ENCODE measurements at regions not wholly inside any gene's neighbourhood (a gene's known extent, or its start where the extent isn't known, plus 50 kb on each side); places are given as distances from the start of the nearest gene placed in this dataset.
"Not testable (repeated sequence)": the region's sequence is repeated elsewhere in the genome, so short reads cannot be mapped to it uniquely, and the experiment has no call there.

- no peak for DNase-seq (ENCODE audit: low spot score)
Observed at GRCh38 chr15:93362203-93362602, 273.2 kb upstream of the RGMA start.

- no peak for DNase-seq (ENCODE audit: low spot score)
Observed at GRCh38 chr15:93361703-93362102, 272.7 kb upstream of the RGMA start.

GRCh38 chr15:93360976-93361375, 272.0 kb upstream of the RGMA start:
- no peak for DNase-seq (ENCODE audit: low spot score)

- DNase-seq (ENCODE audit: low spot score) = no peak
Observed at GRCh38 chr15:93360318-93360717, 271.3 kb upstream of the RGMA start.

GRCh38 chr15:93359425-93360131, 270.6 kb upstream of the RGMA start:
- DNase-seq (ENCODE audit: low spot score) = no peak

- DNase-seq (ENCODE audit: low spot score) = no peak
Observed at GRCh38 chr15:93359060-93359408, 270.0 kb upstream of the RGMA start.

GRCh38 chr15:93358166-93359059, 269.4 kb upstream of the RGMA start:
- DNase-seq (ENCODE audit: low spot score) = no peak

- DNase-seq (ENCODE audit: low spot score) = no peak
Observed at GRCh38 chr15:93348711-93349545, 259.9 kb upstream of the RGMA start.

GRCh38 chr15:93347986-93348385, 259.0 kb upstream of the RGMA start:
- DNase-seq (ENCODE audit: low spot score) = no peak

GRCh38 chr15:93345981-93346380, 257.0 kb upstream of the RGMA start:
- no peak for DNase-seq (ENCODE audit: low spot score)

GRCh38 chr15:93343402-93343801, 254.4 kb upstream of the RGMA start:
- DNase-seq (ENCODE audit: low spot score) = not testable (repeated sequence)

- DNase-seq (ENCODE audit: low spot score) = no peak
Observed at GRCh38 chr15:93341164-93341563, 252.2 kb upstream of the RGMA start.

GRCh38 chr15:93340406-93340805, 251.4 kb upstream of the RGMA start:
- DNase-seq (ENCODE audit: low spot score) = no peak

- no peak for DNase-seq (ENCODE audit: low spot score)
Observed at GRCh38 chr15:93333796-93334195, 244.8 kb upstream of the RGMA start.

GRCh38 chr15:93333126-93333525, 244.1 kb upstream of the RGMA start:
- not testable (repeated sequence) for DNase-seq (ENCODE audit: low spot score)

- DNase-seq (ENCODE audit: low spot score) = no peak
Observed at GRCh38 chr15:93332168-93332553, 243.2 kb upstream of the RGMA start.

- DNase-seq (ENCODE audit: low spot score) = no peak
Observed at GRCh38 chr15:93331545-93332167, 242.6 kb upstream of the RGMA start.

- DNase-seq (ENCODE audit: low spot score) = no peak
Observed at GRCh38 chr15:93330912-93331544, 242.0 kb upstream of the RGMA start.

- no peak for DNase-seq (ENCODE audit: low spot score)
Observed at GRCh38 chr15:93327364-93327763, 238.4 kb upstream of the RGMA start.

- DNase-seq (ENCODE audit: low spot score) = no peak
Observed at GRCh38 chr15:93324186-93324975, 235.4 kb upstream of the RGMA start.

GRCh38 chr15:93321881-93322282, 232.9 kb upstream of the RGMA start:
- DNase-seq (ENCODE audit: low spot score) = no peak
